ENCODE measurements at regions not wholly inside any gene's neighbourhood (a gene's known extent, or its start where the extent isn't known, plus 50 kb on each side); places are given as distances from the start of the nearest gene placed in this dataset.

DNA sequence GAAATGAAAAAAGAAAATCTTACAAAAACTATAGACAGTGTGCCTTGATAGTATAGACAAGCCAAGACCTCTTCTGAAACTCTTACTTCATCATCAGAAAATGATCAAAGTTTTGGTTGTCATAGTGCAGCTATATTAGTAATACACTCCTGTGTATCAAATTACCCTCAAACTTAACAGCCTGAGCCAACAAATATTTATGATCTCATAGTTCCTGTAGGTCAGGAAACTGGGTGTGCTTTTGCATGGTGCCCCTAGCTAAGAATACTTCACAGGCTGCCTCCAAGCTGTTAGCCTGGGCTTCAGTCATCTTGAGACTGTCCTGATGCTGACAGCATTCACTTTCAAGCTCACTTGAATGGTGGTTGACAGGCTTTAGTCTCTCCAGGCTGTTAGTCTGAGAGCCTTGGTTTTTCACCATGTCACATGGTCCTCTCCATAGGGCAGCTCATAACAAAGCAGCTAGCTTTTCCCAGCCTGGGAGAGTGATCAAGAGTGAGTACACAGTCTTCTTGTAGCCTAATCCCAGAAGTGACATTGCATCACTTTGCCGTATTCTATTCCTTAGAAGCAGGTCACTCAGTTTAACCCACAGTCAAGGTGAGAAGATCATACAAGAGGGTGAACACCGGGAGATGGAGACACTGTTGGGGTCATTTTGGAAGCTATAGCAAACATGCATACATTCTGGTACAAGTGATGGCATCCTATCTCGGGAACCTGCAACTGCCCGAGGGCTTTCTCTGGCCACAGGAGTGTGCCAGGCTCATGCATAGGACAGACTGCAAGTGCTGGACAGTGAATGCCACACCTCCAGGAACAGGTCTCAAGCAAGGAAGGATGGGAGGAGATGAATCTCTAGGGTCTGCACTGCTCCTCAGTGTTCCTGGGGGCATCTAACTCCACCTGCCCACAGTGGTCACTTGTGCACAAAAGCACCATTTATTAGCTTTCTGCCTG is 173.4 kb upstream of the CADPS start:
- no peak overlapping the region for H2AFZ ChIP-seq (ENCODE audit: low read length)
- H3K4me2 ChIP-seq (ENCODE audit: low read length), result no peak overlapping the region
- peaks cover 10% of the 10 kb centered on the region for H3K4me1 ChIP-seq (ENCODE audit: insufficient read depth, low read length, poor library complexity, severe bottlenecking)
- H3K36me3 ChIP-seq (ENCODE audit: insufficient read depth, low read length), result no peaks in the 10 kb centered on the region
- H3K9me3 ChIP-seq (ENCODE audit: low read length), result no peaks in the 10 kb centered on the region
- no peaks in the 10 kb centered on the region for H4K20me1 ChIP-seq (ENCODE audit: insufficient read depth, low read length)
- intact Hi-C loops (cut with micrococcal nuclease; ENCODE audit: unreplicated experiment), result no loop called here
- ChIA-PET POLR2A (no interaction called here), CTCF (ENCODE audit: unreplicated experiment) (no interaction called here)
- TF ChIP-seq EZH2phosphoT487 (IDR thresholded peaks at IDR 0.05; ENCODE audit: borderline replicate concordance, low read depth, low read length) (no peak), CTCF (conservative IDR thresholded peaks at IDR 0.05; ENCODE audit: low read length) (no peak)
- no peak overlapping the region for H3K27ac ChIP-seq (ENCODE audit: low read depth, low read length, poor library complexity, severe bottlenecking)
- DNase-seq (ENCODE audit: low spot score), result no peak
- no TSS peak for BruUV-seq (replicated peaks)
- no peaks in the 10 kb centered on the region for H3K9me2 ChIP-seq (ENCODE audit: insufficient read depth, low read length)
- H3K79me2 ChIP-seq (ENCODE audit: insufficient read depth, low read depth, low read length), result no peaks in the 10 kb centered on the region
- H3K4me3 ChIP-seq (ENCODE audit: low read depth, low read length, poor library complexity, severe bottlenecking), result no peak overlapping the region

GRCh38 chr3:63050548-63051177 is 175.4 kb upstream of the CADPS start:
- DNase-seq (ENCODE audit: low spot score), result no peak
- no peak overlapping the region for H3K4me2 ChIP-seq (ENCODE audit: low read length)
- TF ChIP-seq CTCF (conservative IDR thresholded peaks at IDR 0.05; ENCODE audit: low read length) (no peak), EZH2phosphoT487 (IDR thresholded peaks at IDR 0.05; ENCODE audit: borderline replicate concordance, low read depth, low read length) (no peak)
- POLR2A ChIA-PET, result interaction anchor here (0.6 kb wide), 1 partner anchor 53 kb away, joined by 3 read pairs; no protein-coding TSS in a partner anchor
- no peak overlapping the region for H3K27ac ChIP-seq (ENCODE audit: low read depth, low read length, poor library complexity, severe bottlenecking)
- no peaks in the 10 kb centered on the region for H4K20me1 ChIP-seq (ENCODE audit: insufficient read depth, low read length)
- H3K9me3 ChIP-seq (ENCODE audit: low read length), result no peaks in the 10 kb centered on the region
- no TSS peak for BruUV-seq (replicated peaks)
- H2AFZ ChIP-seq (ENCODE audit: low read length), result no peak overlapping the region
- H3K4me3 ChIP-seq (ENCODE audit: low read depth, low read length, poor library complexity, severe bottlenecking), result no peak overlapping the region
- CTCF ChIA-PET (ENCODE audit: unreplicated experiment), result no interaction called here
- no peaks in the 10 kb centered on the region for H3K79me2 ChIP-seq (ENCODE audit: insufficient read depth, low read depth, low read length)
- H3K9me2 ChIP-seq (ENCODE audit: insufficient read depth, low read length), result no peaks in the 10 kb centered on the region
- H3K36me3 ChIP-seq (ENCODE audit: insufficient read depth, low read length), result no peaks in the 10 kb centered on the region
- intact Hi-C loops (cut with micrococcal nuclease; ENCODE audit: unreplicated experiment), result no loop called here
- H3K4me1 ChIP-seq (ENCODE audit: insufficient read depth, low read length, poor library complexity, severe bottlenecking), result peaks cover 10% of the 10 kb centered on the region

GRCh38 chr3:63051920-63052319 is 176.7 kb upstream of the CADPS start:
- no peak for DNase-seq (ENCODE audit: low spot score)
- Histone ChIP-seq H3K79me2 (ENCODE audit: insufficient read depth, low read depth, low read length) (no peaks in the 10 kb centered on the region), H3K9me3 (ENCODE audit: low read length) (no peaks in the 10 kb centered on the region), H3K27ac (ENCODE audit: low read depth, low read length, poor library complexity, severe bottlenecking) (no peak overlapping the region), H3K36me3 (ENCODE audit: insufficient read depth, low read length) (no peaks in the 10 kb centered on the region), H2AFZ (ENCODE audit: low read length) (no peak overlapping the region), H4K20me1 (ENCODE audit: insufficient read depth, low read length) (no peaks in the 10 kb centered on the region), H3K4me1 (ENCODE audit: insufficient read depth, low read length, poor library complexity, severe bottlenecking) (peaks cover 6% of the 10 kb centered on the region), H3K9me2 (ENCODE audit: insufficient read depth, low read length) (no peaks in the 10 kb centered on the region), H3K4me3 (ENCODE audit: low read depth, low read length, poor library complexity, severe bottlenecking) (no peak overlapping the region), H3K4me2 (ENCODE audit: low read length) (no peak overlapping the region)
- CTCF ChIA-PET (ENCODE audit: unreplicated experiment), result no interaction called here
- POLR2A ChIA-PET, result interaction anchor here (0.8 kb wide), 1 partner anchor 22 kb away, joined by 4 read pairs; no protein-coding TSS in a partner anchor
- intact Hi-C loops (cut with micrococcal nuclease; ENCODE audit: unreplicated experiment), result no loop called here
- no TSS peak for BruUV-seq (replicated peaks)
- TF ChIP-seq EZH2phosphoT487 (IDR thresholded peaks at IDR 0.05; ENCODE audit: borderline replicate concordance, low read depth, low read length), result no peak
- no peak for TF ChIP-seq CTCF (conservative IDR thresholded peaks at IDR 0.05; ENCODE audit: low read length)
